ENCODE measurements at regions not wholly inside any gene's neighbourhood (a gene's known extent, or its start where the extent isn't known, plus 50 kb on each side); places are given as distances from the start of the nearest gene placed in this dataset.

DNA sequence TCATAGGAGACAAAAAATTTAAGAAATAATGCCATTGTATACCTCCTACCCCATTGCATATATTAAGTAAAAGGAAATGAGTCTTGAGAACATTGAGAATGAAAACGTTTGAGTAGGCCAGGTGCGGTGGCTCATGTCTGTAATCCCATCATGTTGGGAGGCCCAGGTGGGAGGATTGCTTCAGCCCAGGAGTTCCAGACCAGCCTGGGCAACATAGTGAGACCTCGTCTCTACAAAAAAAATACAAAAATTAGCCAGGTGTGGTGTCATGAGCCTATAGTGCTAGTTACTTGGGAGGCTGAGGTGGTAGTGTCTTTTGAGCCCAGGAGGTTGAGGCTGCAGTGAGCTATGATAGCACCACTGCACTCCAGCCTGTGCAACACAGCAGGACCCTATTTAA lies 107.7 kb upstream of the MGAT5 start:
- H3K4me3 ChIP-seq (ENCODE audit: low read depth, low read length): no peak overlapping the region
- TF ChIP-seq, protein P1, sequence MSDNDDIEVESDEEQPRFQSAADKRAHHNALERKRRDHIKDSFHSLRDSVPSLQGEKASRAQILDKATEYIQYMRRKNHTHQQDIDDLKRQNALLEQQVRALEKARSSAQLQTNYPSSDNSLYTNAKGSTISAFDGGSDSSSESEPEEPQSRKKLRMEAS (IDR thresholded peaks at IDR 0.05; ENCODE audit: low read depth, low read length): no peak
- TF ChIP-seq POLR2A (IDR thresholded peaks at IDR 0.05; ENCODE audit: extremely low read depth, insufficient read length) (no peak), MYC (IDR thresholded peaks at IDR 0.05; ENCODE audit: low read depth, low read length) (no peak)
- TF ChIP-seq, protein P2, sequence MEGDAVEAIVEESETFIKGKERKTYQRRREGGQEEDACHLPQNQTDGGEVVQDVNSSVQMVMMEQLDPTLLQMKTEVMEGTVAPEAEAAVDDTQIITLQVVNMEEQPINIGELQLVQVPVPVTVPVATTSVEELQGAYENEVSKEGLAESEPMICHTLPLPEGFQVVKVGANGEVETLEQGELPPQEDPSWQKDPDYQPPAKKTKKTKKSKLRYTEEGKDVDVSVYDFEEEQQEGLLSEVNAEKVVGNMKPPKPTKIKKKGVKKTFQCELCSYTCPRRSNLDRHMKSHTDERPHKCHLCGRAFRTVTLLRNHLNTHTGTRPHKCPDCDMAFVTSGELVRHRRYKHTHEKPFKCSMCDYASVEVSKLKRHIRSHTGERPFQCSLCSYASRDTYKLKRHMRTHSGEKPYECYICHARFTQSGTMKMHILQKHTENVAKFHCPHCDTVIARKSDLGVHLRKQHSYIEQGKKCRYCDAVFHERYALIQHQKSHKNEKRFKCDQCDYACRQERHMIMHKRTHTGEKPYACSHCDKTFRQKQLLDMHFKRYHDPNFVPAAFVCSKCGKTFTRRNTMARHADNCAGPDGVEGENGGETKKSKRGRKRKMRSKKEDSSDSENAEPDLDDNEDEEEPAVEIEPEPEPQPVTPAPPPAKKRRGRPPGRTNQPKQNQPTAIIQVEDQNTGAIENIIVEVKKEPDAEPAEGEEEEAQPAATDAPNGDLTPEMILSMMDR (IDR thresholded peaks at IDR 0.05; ENCODE audit: low read depth, low read length): no peak
- no peak for DNase-seq (ENCODE audit: low read depth)

DNA sequence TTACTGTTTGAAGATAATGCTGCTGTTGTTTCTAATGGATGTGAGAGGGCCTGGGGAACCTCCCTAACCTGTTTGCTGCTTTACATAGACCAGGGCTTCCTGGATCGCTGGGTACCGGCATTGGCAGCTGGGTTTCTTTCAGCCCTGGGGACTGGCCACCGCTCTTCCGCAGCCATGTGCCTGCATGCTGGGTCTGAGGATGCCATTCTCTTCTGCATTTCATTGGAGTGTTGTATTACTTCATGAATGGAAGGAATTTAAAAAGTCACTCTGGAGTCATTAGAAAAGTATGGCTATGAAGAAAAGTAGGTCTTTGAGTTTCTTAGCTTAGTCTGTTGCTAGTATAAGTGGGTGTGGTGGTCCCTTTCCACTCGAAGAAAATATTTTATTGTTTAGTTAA lies 107.3 kb upstream of the MGAT5 start:
- DNase-seq (ENCODE audit: low read depth): no peak
- no peak overlapping the region for H3K4me3 ChIP-seq (ENCODE audit: low read depth, low read length)
- TF ChIP-seq POLR2A (IDR thresholded peaks at IDR 0.05; ENCODE audit: extremely low read depth, insufficient read length): no peak
- TF ChIP-seq, protein P1 (IDR thresholded peaks at IDR 0.05; ENCODE audit: low read depth, low read length): no peak
- TF ChIP-seq, protein P2 (IDR thresholded peaks at IDR 0.05; ENCODE audit: low read depth, low read length): no peak
- TF ChIP-seq MYC (IDR thresholded peaks at IDR 0.05; ENCODE audit: low read depth, low read length): no peak

DNA sequence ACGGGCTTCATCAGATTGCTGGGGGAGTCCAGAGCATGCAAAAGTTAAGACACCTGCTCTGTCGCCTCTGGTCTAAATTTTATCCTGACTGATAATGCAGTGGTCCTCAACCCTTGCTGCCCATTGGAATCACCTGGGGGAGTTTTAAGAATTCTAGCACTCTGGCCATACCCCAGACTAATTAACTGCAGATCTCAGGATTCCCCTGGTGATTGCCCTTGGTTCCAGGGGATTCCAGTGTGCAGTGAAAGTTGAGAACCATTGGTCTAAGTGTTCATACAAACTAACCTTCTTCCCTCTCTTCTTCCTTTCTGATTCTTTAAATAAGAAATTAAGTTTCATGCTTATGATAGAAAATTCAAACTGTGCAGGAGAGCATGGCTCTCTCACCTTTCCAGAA lies 105.7 kb upstream of the MGAT5 start:
- TF ChIP-seq MYC (IDR thresholded peaks at IDR 0.05; ENCODE audit: low read depth, low read length): no peak
- TF ChIP-seq, protein P1 (IDR thresholded peaks at IDR 0.05; ENCODE audit: low read depth, low read length): no peak
- TF ChIP-seq POLR2A (IDR thresholded peaks at IDR 0.05; ENCODE audit: extremely low read depth, insufficient read length): no peak
- TF ChIP-seq, protein P2 (IDR thresholded peaks at IDR 0.05; ENCODE audit: low read depth, low read length): no peak
- DNase-seq (ENCODE audit: low read depth): no peak
- no peak overlapping the region for H3K4me3 ChIP-seq (ENCODE audit: low read depth, low read length)

DNA sequence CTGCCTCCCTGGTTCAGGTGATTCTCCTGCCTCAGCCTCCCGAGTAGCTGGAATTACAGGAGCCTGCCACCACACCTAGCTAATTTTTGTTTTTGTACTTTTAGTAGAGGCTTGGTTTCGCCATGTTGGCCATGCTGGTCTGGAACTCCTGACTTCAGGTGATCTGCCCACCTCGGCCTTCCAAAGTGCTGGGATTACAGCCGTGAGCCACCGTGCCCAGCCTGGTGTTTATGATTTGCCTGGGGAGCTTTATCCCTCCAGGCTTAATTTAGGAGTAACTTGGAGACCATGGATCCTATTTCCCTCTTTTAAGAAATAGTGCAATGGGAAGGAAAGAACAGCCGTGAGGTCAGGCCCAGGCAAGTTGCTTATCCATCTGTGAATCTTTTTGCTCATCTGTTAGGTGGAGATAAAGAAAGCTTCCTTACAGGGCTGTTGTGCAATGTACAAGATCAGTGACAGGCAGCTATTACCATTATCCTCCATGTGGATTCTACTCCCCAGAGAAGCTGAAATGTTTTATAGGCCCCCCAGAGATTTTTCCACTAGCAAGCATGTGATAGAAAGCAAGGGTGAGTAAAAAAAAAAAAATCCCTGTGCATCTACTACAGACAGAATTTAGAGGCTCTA lies 104.9 kb upstream of the MGAT5 start:
- no peak overlapping the region for H3K4me3 ChIP-seq (ENCODE audit: low read depth, low read length)
- TF ChIP-seq MYC (IDR thresholded peaks at IDR 0.05; ENCODE audit: low read depth, low read length) (peak; percentile 21; the same call in 1 of the 2 replicates), POLR2A (IDR thresholded peaks at IDR 0.05; ENCODE audit: extremely low read depth, insufficient read length) (no peak)
- DNase-seq (ENCODE audit: low read depth): peak; percentile 69

DNA sequence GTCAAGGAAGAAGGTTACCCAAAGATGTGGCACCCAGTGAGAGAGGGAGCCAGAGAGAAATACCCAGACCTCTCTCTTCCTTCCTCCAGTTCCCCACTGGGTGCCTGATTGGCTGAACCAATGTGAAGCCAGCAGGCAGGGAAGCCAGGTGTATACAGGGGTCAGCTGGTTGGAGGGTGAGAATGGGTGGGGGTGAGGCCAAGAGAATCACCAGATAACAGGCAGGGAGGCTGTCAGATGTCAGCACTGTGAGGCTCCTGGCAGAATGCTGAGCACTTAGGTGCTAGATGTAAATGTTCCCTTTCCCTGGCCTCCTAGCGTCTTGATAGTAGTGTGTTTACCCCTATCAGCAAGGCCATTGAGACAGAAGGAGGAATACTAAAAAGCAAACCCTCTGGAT lies 104.0 kb upstream of the MGAT5 start:
- TF ChIP-seq, protein P2 (IDR thresholded peaks at IDR 0.05; ENCODE audit: low read depth, low read length): no peak
- DNase-seq (ENCODE audit: low read depth): peak; percentile 15
- H3K4me3 ChIP-seq (ENCODE audit: low read depth, low read length): no peak overlapping the region

DNA sequence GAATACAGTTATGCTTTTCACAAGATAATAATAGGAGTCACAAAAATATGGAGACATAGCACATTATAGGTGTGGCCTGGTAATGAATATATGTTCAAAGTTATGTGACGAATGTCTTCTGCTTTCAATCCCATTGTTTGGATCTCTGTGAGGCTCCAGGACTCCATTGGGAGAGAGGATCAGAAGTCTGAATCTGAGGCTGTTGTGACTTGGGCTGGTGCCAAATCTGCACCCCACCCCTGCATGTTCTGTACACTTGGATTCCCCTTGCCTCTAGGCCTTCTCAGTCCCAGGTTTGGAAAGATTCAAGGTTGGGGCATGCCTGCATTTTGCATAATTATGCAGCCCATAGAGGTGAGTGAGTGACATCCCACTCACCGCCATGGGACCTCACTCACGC lies 103.1 kb upstream of the MGAT5 start:
- no peak overlapping the region for H3K4me3 ChIP-seq (ENCODE audit: low read depth, low read length)
- TF ChIP-seq, protein P1 (IDR thresholded peaks at IDR 0.05; ENCODE audit: low read depth, low read length): no peak
- TF ChIP-seq POLR2A (IDR thresholded peaks at IDR 0.05; ENCODE audit: extremely low read depth, insufficient read length) (no peak), MYC (IDR thresholded peaks at IDR 0.05; ENCODE audit: low read depth, low read length) (no peak)
- TF ChIP-seq, protein P2 (IDR thresholded peaks at IDR 0.05; ENCODE audit: low read depth, low read length): no peak
- no peak for DNase-seq (ENCODE audit: low read depth)

Measured in NB4 (cell line).